Loucy (cell line): ENCODE measurements at regions not wholly inside any gene's neighbourhood (a gene's known extent, or its start where the extent isn't known, plus 50 kb on each side); places are given as distances from the start of the nearest gene placed in this dataset.

Experiments
- CTCF ChIP-seq: fragments of 200-600 bp; sonication (generic); conservative IDR thresholded peaks from 2 replicates; pipeline ENCODE4 v1.5.1; 2014; ENCODE audit warnings: mild to moderate bottlenecking, antibody characterized with exemption, low read length
- EZH2phosphoT487 ChIP-seq: fragments of 200-600 bp; IDR thresholded peaks from 2 replicates; pipeline ENCODE4 v1.6.1; 2018; ENCODE audit warnings: antibody characterized with exemption, mild to moderate bottlenecking, moderate library complexity, borderline replicate concordance

- no peak for TF ChIP-seq CTCF
- TF ChIP-seq EZH2phosphoT487, result no peak
Measured at GRCh38 chr4:110902500-110902899, 279.6 kb upstream of the PITX2 start.
